Fibroblast of lung (primary cell): ENCODE measurements at regions not wholly inside any gene's neighbourhood (a gene's known extent, or its start where the extent isn't known, plus 50 kb on each side); places are given as distances from the start of the nearest gene placed in this dataset.

Source experiments
- CTCF ChIP-seq, 2 donors: IDR thresholded peaks in 1 of 2; conservative IDR thresholded peaks in 1 of 2; 1 replicate in 1 of 2; 2 replicates in 1 of 2; pipeline ENCODE4 v1.5.1; 2011 to 2012; ENCODE audit warnings: low read length in 2 of 2, control low read depth in 1 of 2, inconsistent platforms in 1 of 2, low read depth in 1 of 2, mild to moderate bottlenecking in 1 of 2
- EZH2 ChIP-seq: IDR thresholded peaks from 2 replicates; pipeline ENCODE4 v1.5.1; 2012; ENCODE audit warnings: low read length, control low read depth, mild to moderate bottlenecking; ENCODE audit errors: missing control alignments

- TF ChIP-seq CTCF (conservative IDR thresholded peaks at IDR 0.05 in 1 of 2, IDR thresholded peaks at IDR 0.05 in 1 of 2; ENCODE audit: low read depth in 1 of 2, low read length in 2 of 2) (no peak), EZH2 (no peak)
Observed at GRCh38 chr16:86368261-86368660, 142.1 kb upstream of the FOXF1 start.
